NOMO-1 (cell line): ENCODE measurements at regions not wholly inside any gene's neighbourhood (a gene's known extent, or its start where the extent isn't known, plus 50 kb on each side); places are given as distances from the start of the nearest gene placed in this dataset.
"Not testable (repeated sequence)": the region's sequence is repeated elsewhere in the genome, so short reads cannot be mapped to it uniquely, and the experiment has no call there.

ENCODE experiments used
- DNase-seq, 2 experiments: peaks; one replicate each; lab custom pipeline; 2025; ENCODE audit not compliant: unreplicated experiment in 2 of 2; lab: John Stamatoyannopoulos, UW

GRCh38 chr15:20473465-20473864 lies 68.1 kb downstream of the GOLGA6L6 start:
- not testable (repeated sequence) for DNase-seq

GRCh38 chr15:20472983-20473382 lies 68.6 kb downstream of the GOLGA6L6 start:
- not testable (repeated sequence) for DNase-seq

- not testable (repeated sequence) for DNase-seq
Observed at GRCh38 chr15:20470810-20471209, 70.8 kb downstream of the GOLGA6L6 start.

- not testable (repeated sequence) for DNase-seq
Observed at GRCh38 chr15:20441138-20441537, 100.5 kb downstream of the GOLGA6L6 start.

GRCh38 chr15:20440390-20440789 lies 101.2 kb downstream of the GOLGA6L6 start:
- not testable (repeated sequence) for DNase-seq

- DNase-seq = not testable (repeated sequence)
Observed at GRCh38 chr15:20439111-20439510, 102.5 kb downstream of the GOLGA6L6 start.

GRCh38 chr15:20438255-20438654 lies 103.3 kb downstream of the GOLGA6L6 start:
- DNase-seq = not testable (repeated sequence)

GRCh38 chr15:20433468-20433867 lies 108.1 kb downstream of the GOLGA6L6 start:
- not testable (repeated sequence) for DNase-seq

GRCh38 chr15:20430495-20430894 lies 111.1 kb downstream of the GOLGA6L6 start:
- DNase-seq = not testable (repeated sequence)

- DNase-seq = not testable (repeated sequence)
Observed at GRCh38 chr15:20420710-20421109, 120.9 kb downstream of the GOLGA6L6 start.

- not testable (repeated sequence) for DNase-seq
Observed at GRCh38 chr15:20416618-20417017, 125.0 kb downstream of the GOLGA6L6 start.

- not testable (repeated sequence) for DNase-seq
Observed at GRCh38 chr15:20409667-20410198, 131.9 kb downstream of the GOLGA6L6 start.

GRCh38 chr15:20409247-20409646 lies 132.4 kb downstream of the GOLGA6L6 start:
- no peak for DNase-seq

GRCh38 chr15:20407553-20407952 lies 134.0 kb downstream of the GOLGA6L6 start:
- DNase-seq = no peak

GRCh38 chr15:20404571-20404970 lies 137.0 kb downstream of the GOLGA6L6 start:
- not testable (repeated sequence) for DNase-seq

GRCh38 chr15:20402586-20402985 lies 139.0 kb downstream of the GOLGA6L6 start:
- DNase-seq = not testable (repeated sequence)

GRCh38 chr15:20401058-20401457 lies 140.5 kb downstream of the GOLGA6L6 start:
- not testable (repeated sequence) for DNase-seq

GRCh38 chr15:20398680-20399079 lies 142.9 kb downstream of the GOLGA6L6 start:
- not testable (repeated sequence) for DNase-seq

- not testable (repeated sequence) for DNase-seq
Observed at GRCh38 chr15:20388161-20388560, 153.4 kb downstream of the GOLGA6L6 start.

GRCh38 chr15:20386198-20386597 lies 155.4 kb downstream of the GOLGA6L6 start:
- no peak for DNase-seq

GRCh38 chr15:20380199-20380598 lies 161.4 kb downstream of the GOLGA6L6 start:
- DNase-seq = not testable (repeated sequence)

- no peak for DNase-seq
Observed at GRCh38 chr15:20376872-20377271, 164.7 kb downstream of the GOLGA6L6 start.

GRCh38 chr15:20372416-20372815 lies 169.2 kb downstream of the GOLGA6L6 start:
- DNase-seq = not testable (repeated sequence)
